ENCODE measurements at regions not wholly inside any gene's neighbourhood (a gene's known extent, or its start where the extent isn't known, plus 50 kb on each side); places are given as distances from the start of the nearest gene placed in this dataset.

DNA sequence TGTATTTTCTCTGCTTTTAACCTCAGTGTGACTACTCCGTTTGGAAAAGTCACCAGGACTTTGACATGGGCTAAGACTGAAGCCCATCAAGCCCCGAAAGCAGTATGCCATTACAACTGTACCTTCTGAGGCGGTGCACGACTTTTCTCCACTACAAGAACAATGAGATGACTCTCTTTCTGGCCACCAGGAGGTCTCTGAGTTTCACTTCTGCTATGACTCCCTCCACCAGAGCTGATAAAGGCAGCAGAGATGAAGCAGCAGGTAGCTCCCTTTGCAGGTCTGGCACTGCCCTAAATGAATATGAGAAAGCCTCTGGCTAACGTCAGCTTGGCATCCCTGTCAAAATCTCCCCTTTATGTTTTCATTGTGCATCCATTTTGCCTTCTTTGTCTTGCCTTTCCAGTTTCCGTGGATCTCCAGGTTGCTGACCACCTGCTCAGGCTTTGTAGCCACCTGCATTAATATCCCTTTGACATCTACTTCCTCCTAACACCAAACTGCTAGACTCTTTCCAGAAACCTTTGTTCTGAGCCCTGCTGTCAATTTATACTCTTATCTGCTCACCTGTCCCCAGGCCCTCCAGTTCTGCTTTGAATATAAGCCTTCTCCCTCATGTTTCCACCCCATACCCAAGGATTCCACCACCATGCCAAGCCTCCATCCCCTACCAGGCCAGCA, 221.7 kb downstream of the ZNF608 start:
- peaks cover 2% of the 10 kb centered on the region for H3K9me3 Mint-ChIP-seq (ENCODE audit: low read depth)
- CTCF ChIA-PET = interaction anchor here (1.1 kb wide), 1 partner anchor 15 kb away, joined by 3 read pairs; no protein-coding TSS in a partner anchor
- peaks cover 9% of the 10 kb centered on the region for H3K27me3 Mint-ChIP-seq
- POLR2A ChIA-PET = no interaction called here
- intact Hi-C loops (cut with DNase I, micrococcal nuclease) = loop anchor here in 1 of 2 experiments (5.0 kb wide), 2 partner anchors 123 to 1913 kb away; no protein-coding TSS in a partner anchor
- ATAC-seq (no peak), DNase-seq (no peak)
- peaks cover 12% of the 10 kb centered on the region for H3K4me1 Mint-ChIP-seq
- no peaks in the 10 kb centered on the region for H3K36me3 Mint-ChIP-seq (ENCODE audit: low read depth)
- H3K27ac Mint-ChIP-seq = no peak overlapping the region
- no peak overlapping the region for H3K4me3 Mint-ChIP-seq

DNA sequence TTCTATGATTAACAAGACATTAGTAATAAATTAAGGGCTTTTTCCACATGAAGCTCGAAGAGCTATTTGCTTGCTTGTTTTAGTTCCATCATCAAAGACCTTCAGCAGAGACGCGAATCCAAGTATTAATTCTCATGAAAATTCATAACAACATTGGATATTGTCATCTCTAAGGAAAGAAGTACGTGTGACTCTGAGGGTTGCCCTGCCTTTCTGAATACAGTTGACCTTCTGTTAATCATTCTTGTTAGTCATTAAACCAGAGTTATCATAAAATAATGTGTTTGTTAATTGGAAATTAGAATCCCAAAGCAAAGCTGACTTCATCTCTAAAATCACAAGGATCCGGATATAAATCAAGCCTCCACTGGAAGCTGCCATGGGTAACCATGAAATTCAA, 222.5 kb downstream of the ZNF608 start:
- Mint-ChIP-seq H3K27me3 (peaks cover 9% of the 10 kb centered on the region), H3K4me1 (peaks cover 10% of the 10 kb centered on the region), H3K36me3 (ENCODE audit: low read depth) (no peaks in the 10 kb centered on the region), H3K27ac (no peak overlapping the region), H3K9me3 (ENCODE audit: low read depth) (peaks cover 2% of the 10 kb centered on the region), H3K4me3 (no peak overlapping the region)
- intact Hi-C loops (cut with DNase I, micrococcal nuclease) = no loop called here
- ATAC-seq (no peak), DNase-seq (no peak)
- ChIA-PET POLR2A (no interaction called here), CTCF (interaction anchor here (1.1 kb wide), 1 partner anchor 14 kb away, joined by 3 read pairs; no protein-coding TSS in a partner anchor)

GRCh38 chr5:124522992-124523391, 223.4 kb downstream of the ZNF608 start:
- POLR2A ChIA-PET = interaction anchor here (0.6 kb wide), 1 partner anchor 9 kb away, joined by 4 read pairs; no protein-coding TSS in a partner anchor
- H3K36me3 Mint-ChIP-seq (ENCODE audit: low read depth) = no peaks in the 10 kb centered on the region

DNA sequence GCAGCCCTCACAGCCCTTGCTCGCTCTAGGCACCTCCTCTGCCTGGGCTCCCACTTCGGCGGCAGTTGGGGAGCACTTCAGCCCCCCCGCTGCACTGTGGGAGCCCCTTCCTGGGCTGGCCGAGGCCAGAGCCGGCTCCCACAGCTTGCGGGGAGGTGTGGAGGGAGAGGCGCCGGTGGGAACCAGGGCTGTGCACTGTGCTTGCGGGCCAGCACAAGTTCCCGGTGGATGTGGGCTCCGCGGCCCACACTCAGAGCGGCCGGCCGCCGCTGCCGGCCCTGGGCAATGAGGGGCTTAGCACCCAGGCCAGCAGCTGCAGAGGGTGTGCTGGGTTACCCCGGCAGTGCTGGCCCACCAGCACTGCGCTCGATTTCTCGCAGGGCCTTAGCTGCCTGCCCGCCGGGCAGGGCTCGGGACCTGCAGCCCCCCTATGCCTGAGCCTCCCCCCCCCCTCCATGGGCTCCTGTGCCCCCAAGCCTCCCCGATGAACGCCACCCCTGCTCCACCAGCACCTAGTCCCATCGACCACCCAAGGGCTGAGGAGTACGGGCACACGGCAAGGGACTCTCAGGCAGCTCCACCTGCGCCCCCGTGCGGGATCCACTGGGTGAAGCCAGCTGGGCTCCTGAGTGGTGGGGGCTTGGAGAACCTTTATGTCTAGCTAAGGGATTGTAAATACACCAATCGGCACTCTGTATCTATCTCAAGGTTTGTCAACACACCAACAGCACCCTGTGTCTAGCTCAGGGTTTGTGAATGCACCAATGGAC, 224.8 kb downstream of the ZNF608 start:
- H3K27ac Mint-ChIP-seq = no peak overlapping the region
- peaks cover 9% of the 10 kb centered on the region for H3K27me3 Mint-ChIP-seq
- no peak overlapping the region for H3K4me3 Mint-ChIP-seq
- no peaks in the 10 kb centered on the region for H3K4me1 Mint-ChIP-seq
- CTCF ChIA-PET = no interaction called here
- intact Hi-C loops (cut with DNase I, micrococcal nuclease) = no loop called here
- H3K9me3 Mint-ChIP-seq (ENCODE audit: low read depth) = peaks cover 2% of the 10 kb centered on the region
- no peaks in the 10 kb centered on the region for H3K36me3 Mint-ChIP-seq (ENCODE audit: low read depth)
- POLR2A ChIA-PET = interaction anchor here (0.6 kb wide), 1 partner anchor 888 kb away, joined by 17 read pairs; no protein-coding TSS in a partner anchor
- ATAC-seq (no peak), DNase-seq (no peak)

More at GRCh38 chr5:124522992-124523391, 223.4 kb downstream of the ZNF608 start:
- H3K9me3 Mint-ChIP-seq (ENCODE audit: low read depth) = peaks cover 2% of the 10 kb centered on the region
- no peak overlapping the region for H3K27ac Mint-ChIP-seq
- CTCF ChIA-PET = no interaction called here
- H3K27me3 Mint-ChIP-seq = peaks cover 9% of the 10 kb centered on the region
- ATAC-seq (no peak), DNase-seq (no peak)
- peaks cover 7% of the 10 kb centered on the region for H3K4me1 Mint-ChIP-seq
- H3K4me3 Mint-ChIP-seq = no peak overlapping the region
- intact Hi-C loops (cut with DNase I, micrococcal nuclease) = no loop called here

GRCh38 chr5:124519396-124519795, 227.0 kb downstream of the ZNF608 start:
- Mint-ChIP-seq H3K4me3 (no peak overlapping the region), H3K36me3 (ENCODE audit: low read depth) (no peaks in the 10 kb centered on the region), H3K27me3 (peaks cover 6% of the 10 kb centered on the region), H3K27ac (no peak overlapping the region), H3K9me3 (ENCODE audit: low read depth) (no peaks in the 10 kb centered on the region), H3K4me1 (no peaks in the 10 kb centered on the region)
- CTCF ChIA-PET = no interaction called here
- intact Hi-C loops (cut with DNase I, micrococcal nuclease) = no loop called here
- ATAC-seq (no peak), DNase-seq (no peak)
- POLR2A ChIA-PET = no interaction called here

DNA sequence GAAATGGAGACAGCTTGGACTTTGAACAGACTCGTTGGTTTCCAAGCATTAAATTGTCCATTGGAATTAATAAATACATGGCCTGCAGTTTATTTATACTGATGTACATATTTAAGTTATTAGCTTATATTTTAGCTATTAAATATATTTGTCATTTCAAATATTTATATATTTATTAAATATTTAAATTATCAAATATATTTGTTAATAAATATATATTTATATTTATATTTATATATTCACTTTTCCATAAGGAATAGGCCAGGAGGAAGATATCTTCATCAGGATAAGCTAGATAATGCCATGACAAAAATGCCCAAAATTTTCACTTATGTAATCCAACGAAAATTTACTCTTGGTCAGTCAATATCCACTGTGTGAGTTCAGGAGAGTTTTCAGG, 229.9 kb downstream of the ZNF608 start:
- H3K4me3 Mint-ChIP-seq = no peak overlapping the region
- POLR2A ChIA-PET = no interaction called here
- H3K27me3 Mint-ChIP-seq = peaks cover 2% of the 10 kb centered on the region
- intact Hi-C loops (cut with DNase I, micrococcal nuclease) = no loop called here
- no peaks in the 10 kb centered on the region for H3K4me1 Mint-ChIP-seq
- CTCF ChIA-PET = no interaction called here
- H3K9me3 Mint-ChIP-seq (ENCODE audit: low read depth) = no peaks in the 10 kb centered on the region
- H3K36me3 Mint-ChIP-seq (ENCODE audit: low read depth) = no peaks in the 10 kb centered on the region
- ATAC-seq = no peak
- no peak overlapping the region for H3K27ac Mint-ChIP-seq
- DNase-seq = no peak

DNA sequence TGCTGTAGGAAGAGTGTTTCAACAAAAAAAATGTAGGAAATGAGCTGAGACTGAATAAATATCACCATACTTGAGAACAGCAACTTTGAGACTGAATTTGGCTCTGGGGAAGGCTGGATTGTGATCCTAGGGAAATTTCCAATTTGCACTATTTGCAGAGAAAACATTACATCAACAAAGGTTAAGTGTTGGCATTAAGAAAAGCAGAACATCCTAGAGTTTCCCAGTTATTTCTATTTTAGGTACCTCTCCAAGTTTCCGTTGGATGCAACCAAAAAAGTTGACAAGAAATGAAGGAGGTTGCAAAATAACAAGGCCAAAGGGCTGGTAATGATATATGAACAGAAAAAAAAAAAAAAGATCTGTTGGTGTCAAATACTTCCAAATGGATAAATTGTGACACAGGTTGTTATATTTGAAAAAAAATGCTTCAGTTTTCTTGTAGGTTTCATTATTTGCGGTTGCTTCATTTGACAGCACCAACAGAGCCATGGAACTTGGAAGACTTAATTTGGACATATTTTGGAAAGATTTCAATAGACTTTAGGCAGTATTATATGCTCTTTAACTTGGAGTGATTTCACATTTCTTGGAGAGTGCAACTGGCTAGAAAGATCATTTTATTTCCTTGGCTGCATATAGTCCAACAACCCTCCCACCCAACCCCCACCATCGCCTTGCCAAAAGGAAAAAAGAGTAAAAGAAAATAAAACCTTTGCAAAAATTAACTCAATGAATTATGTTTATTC, 230.8 kb downstream of the ZNF608 start:
- Mint-ChIP-seq H3K36me3 (ENCODE audit: low read depth) (no peaks in the 10 kb centered on the region), H3K4me3 (no peak overlapping the region), H3K9me3 (ENCODE audit: low read depth) (no peaks in the 10 kb centered on the region), H3K27me3 (peaks cover 5% of the 10 kb centered on the region), H3K27ac (no peak overlapping the region), H3K4me1 (no peaks in the 10 kb centered on the region)
- ATAC-seq (no peak), DNase-seq (no peak)
- ChIA-PET CTCF (no interaction called here), POLR2A (no interaction called here)
- intact Hi-C loops (cut with DNase I, micrococcal nuclease) = no loop called here

DNA sequence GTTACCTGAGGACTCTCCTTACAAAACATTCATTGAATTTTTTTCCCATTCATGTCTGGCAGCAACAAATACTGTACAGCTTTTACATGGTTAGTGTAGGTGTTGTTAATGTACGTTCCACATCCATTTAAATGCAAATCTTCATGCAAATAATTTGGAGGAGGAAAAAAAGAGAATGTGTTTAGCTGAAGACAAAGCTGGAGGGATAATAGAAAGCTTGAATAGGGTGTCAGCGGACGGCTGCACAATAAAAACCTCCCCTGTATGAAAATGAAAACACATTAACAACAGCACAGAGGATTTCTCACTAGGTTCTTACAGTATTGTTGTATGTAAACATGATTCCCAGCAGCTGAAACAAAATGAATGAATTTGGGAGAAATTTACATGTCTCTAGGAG, 231.5 kb downstream of the ZNF608 start:
- POLR2A ChIA-PET = no interaction called here
- no peak overlapping the region for H3K27ac Mint-ChIP-seq

DNA sequence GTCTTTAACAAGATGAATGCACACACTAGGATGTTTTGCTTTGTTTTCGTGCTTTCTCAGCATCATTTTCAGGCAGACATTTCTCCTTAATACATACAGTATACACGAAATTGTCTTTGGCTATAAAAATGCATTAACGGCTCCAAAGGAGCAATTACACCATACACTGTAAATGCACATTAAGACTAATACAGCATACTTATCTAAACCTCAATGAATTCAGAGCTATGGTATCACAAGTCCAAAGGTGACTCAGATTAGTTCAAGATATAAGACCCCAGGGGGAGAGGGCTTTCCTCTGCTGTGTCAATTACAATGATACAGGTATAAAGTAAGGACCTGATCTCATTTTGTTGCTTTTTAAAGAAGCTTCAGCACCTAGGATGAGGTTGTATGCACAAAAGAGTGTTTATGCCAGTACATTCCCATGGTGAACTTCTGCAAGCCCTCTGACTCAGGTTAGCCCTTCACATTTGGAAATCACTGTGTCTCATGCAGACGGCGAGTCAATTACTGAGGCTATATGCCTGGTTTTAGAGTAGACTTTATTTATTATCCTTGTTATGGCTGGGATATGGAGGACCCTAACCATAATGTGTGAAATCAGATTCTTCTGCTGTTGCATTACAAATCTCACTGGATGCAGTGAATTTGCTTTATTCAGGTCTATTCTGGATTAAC, 233.3 kb downstream of the ZNF608 start:
- no peak for DNase-seq
- H3K4me1 Mint-ChIP-seq = no peaks in the 10 kb centered on the region
- H3K4me3 Mint-ChIP-seq = no peak overlapping the region
- no peak overlapping the region for H3K27ac Mint-ChIP-seq
- CTCF ChIA-PET = no interaction called here
- H3K27me3 Mint-ChIP-seq = peaks cover 9% of the 10 kb centered on the region
- H3K36me3 Mint-ChIP-seq (ENCODE audit: low read depth) = no peaks in the 10 kb centered on the region
- intact Hi-C loops (cut with DNase I, micrococcal nuclease) = no loop called here
- POLR2A ChIA-PET = no interaction called here
- no peaks in the 10 kb centered on the region for H3K9me3 Mint-ChIP-seq (ENCODE audit: low read depth)
- no peak for ATAC-seq

More for the DNA sequence above, 231.5 kb downstream of the ZNF608 start:
- intact Hi-C loops (cut with DNase I, micrococcal nuclease) = no loop called here
- Mint-ChIP-seq H3K4me3 (no peak overlapping the region), H3K9me3 (ENCODE audit: low read depth) (no peaks in the 10 kb centered on the region), H3K27me3 (peaks cover 8% of the 10 kb centered on the region), H3K36me3 (ENCODE audit: low read depth) (no peaks in the 10 kb centered on the region), H3K4me1 (no peaks in the 10 kb centered on the region)
- no peak for ATAC-seq
- CTCF ChIA-PET = interaction anchor here (0.6 kb wide), 1 partner anchor 63 kb away, joined by 3 read pairs; no protein-coding TSS in a partner anchor
- no peak for DNase-seq

DNA sequence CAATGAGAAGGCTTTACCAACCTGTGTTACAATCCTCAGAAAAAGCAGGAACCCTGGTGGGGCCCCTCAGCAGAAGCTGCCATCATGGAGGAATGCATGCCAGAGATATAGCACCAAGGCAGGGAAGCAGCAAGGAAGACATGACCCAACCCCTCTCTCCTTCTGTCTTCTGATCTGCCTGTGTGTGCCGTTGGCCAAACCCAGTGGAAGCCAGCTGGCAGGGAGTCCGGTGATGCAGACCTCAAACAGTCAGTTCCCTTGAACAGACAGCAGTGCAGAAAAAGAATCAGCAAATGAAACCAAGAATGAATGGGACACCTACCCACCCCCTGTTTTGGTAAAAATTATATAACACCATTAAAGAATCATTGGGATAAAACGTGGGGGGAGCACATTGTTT, 234.2 kb downstream of the ZNF608 start:
- H3K4me3 Mint-ChIP-seq = no peak overlapping the region
- ATAC-seq (no peak), DNase-seq (no peak)
- no peaks in the 10 kb centered on the region for H3K9me3 Mint-ChIP-seq (ENCODE audit: low read depth)
- intact Hi-C loops (cut with DNase I, micrococcal nuclease) = no loop called here
- H3K27ac Mint-ChIP-seq = no peak overlapping the region
- H3K4me1 Mint-ChIP-seq = no peaks in the 10 kb centered on the region
- peaks cover 12% of the 10 kb centered on the region for H3K27me3 Mint-ChIP-seq
- POLR2A ChIA-PET = no interaction called here
- H3K36me3 Mint-ChIP-seq (ENCODE audit: low read depth) = no peaks in the 10 kb centered on the region
- CTCF ChIA-PET = no interaction called here

DNA sequence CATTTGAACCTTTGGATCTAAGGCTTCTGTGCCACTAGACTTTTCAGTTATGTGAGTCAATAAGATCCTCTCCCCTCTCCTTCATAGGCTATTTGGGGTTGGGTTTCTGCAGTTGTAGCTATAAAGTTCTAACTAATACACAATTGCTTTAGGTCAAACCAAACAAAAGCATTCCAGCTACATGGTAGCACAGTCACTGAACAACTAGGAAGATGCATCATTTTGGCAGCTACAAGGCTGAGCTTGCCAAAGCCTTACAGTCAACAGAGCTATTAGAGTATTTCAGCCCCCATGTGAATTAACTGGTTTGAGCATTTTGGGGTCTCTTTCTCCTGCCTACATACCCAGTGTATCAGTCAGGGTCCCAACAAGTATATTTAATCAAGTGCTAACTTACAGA, 234.6 kb downstream of the ZNF608 start:
- Mint-ChIP-seq H3K27me3 (peaks cover 14% of the 10 kb centered on the region), H3K4me3 (no peak overlapping the region), H3K9me3 (ENCODE audit: low read depth) (no peaks in the 10 kb centered on the region), H3K36me3 (ENCODE audit: low read depth) (no peaks in the 10 kb centered on the region), H3K27ac (no peak overlapping the region), H3K4me1 (no peaks in the 10 kb centered on the region)
- ChIA-PET POLR2A (no interaction called here), CTCF (no interaction called here)
- ATAC-seq = no peak
- intact Hi-C loops (cut with DNase I, micrococcal nuclease) = no loop called here
- no peak for DNase-seq

Data from activated CD4-positive, alpha-beta T cell treated with anti-CD3 and anti-CD28 coated beads for 36 hours (primary cell).